ENCODE measurements at regions not wholly inside any gene's neighbourhood (a gene's known extent, or its start where the extent isn't known, plus 50 kb on each side); places are given as distances from the start of the nearest gene placed in this dataset.

DNA sequence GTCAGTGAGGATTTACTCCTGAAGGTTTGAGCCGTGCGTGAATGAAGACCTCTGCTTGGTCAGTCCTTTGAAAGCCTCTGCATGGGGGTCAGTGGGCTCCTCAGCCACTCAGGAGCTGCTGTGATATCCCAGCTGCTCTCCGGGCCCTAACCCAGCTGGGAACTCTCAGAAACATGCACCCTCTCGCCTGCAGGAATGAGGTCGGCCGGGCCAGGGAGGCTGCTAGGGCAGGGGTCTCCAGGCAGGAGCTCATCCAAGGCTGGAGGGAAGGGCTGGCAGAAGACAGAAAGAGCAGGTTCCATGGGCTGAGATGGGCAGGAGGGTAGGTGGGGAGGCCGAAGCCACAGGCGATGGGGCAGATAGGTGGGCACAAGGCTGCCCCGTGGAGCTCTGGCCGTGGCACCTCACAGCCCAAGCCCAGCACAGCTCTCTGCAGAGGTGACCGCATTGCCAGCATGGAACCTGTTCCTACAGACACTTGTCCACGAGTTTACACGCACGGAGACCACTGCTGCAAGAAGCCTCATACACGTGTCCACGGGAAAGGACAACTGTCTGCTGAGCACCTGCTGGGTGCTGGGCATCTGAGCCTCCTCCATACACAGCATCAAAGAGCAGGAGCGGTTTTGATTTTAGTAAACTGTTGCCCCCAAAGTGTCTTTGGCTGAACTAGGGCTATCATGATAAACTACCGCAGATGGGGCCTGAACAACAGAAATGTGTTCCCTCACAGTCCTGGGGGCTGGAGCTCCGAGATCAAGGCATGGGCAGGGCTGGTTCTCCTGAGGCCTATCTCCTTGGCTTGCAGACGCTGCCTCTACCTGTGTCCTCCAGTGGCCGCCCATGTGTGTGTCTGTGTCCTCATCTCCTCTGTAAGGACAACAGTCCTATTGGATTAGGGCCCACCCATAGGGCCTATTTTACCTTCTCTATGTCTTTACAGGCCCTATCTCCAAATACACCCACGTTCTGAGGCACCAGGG, 85.2 kb upstream of the ADAMTS2 start:
- CTCF ChIA-PET = no interaction called here
- Mint-ChIP-seq H3K4me3 (no peak overlapping the region), H3K9me3 (ENCODE audit: low read depth) (peaks cover 3% of the 10 kb centered on the region), H3K27me3 (no peaks in the 10 kb centered on the region), H3K27ac (no peak overlapping the region), H3K4me1 (no peaks in the 10 kb centered on the region), H3K36me3 (no peaks in the 10 kb centered on the region)
- DNase-seq (no peak), ATAC-seq (no peak)

DNA sequence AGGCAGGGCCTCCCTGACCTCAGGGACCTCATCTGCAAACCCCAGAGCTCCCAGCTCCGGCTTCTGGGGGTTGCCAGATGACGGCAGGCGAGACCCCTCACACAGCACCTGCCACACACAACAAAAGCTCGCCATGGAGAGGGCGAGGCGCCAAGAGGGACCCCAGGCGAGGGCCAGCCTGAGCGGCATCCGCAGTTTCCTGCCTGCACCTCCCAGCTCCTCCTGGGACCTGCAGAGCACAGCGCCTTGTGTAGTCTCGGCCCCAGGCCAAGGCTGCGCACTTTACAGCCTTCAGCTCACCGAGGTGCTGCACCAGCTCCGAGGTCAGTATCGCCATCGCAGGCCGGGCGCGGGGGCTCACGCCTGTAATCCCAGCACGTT, 82.4 kb upstream of the ADAMTS2 start:
- CTCF ChIA-PET = no interaction called here
- H3K4me1 Mint-ChIP-seq = no peaks in the 10 kb centered on the region
- no peak overlapping the region for H3K4me3 Mint-ChIP-seq
- no peaks in the 10 kb centered on the region for H3K36me3 Mint-ChIP-seq
- DNase-seq (no peak), ATAC-seq (no peak)
- no peaks in the 10 kb centered on the region for H3K9me3 Mint-ChIP-seq (ENCODE audit: low read depth)
- H3K27me3 Mint-ChIP-seq = no peaks in the 10 kb centered on the region
- no peak overlapping the region for H3K27ac Mint-ChIP-seq

DNA sequence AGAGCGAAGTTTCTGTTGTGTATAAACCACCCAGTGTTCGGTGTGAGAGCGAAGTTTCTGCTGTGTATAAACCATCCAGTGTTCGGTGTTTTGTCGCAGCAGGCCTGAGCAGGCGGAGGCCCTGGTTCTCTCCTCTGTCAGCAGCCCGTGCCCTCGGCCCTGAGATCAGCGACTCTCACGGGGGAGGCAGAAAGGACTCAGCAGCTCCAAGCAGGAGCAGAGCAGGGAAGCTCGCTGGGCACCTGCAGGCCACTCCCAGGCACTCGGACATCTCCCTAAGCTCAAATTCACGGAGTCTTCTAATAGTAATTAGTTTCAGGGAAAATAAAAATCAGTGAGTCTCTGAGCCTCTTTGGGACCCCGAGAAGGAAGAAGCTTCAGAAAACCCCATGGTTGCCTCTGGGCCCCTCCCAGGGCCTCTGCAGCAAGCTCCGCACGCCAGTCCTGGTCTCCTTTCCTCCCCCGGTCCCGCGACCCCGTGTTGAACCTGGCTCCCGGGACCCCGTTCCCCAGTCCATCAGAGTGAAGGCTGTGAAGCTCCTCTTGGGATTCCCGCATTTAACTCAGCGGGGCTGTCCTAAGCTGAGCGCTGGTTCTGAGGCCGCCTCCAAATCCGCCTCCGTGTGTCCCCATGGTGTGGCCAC, 81.9 kb upstream of the ADAMTS2 start:
- no peak for DNase-seq
- Mint-ChIP-seq H3K4me1 (no peaks in the 10 kb centered on the region), H3K27ac (no peak overlapping the region), H3K9me3 (ENCODE audit: low read depth) (no peaks in the 10 kb centered on the region), H3K36me3 (no peaks in the 10 kb centered on the region), H3K27me3 (no peaks in the 10 kb centered on the region), H3K4me3 (no peak overlapping the region)
- CTCF ChIA-PET = no interaction called here
- no peak for ATAC-seq

DNA sequence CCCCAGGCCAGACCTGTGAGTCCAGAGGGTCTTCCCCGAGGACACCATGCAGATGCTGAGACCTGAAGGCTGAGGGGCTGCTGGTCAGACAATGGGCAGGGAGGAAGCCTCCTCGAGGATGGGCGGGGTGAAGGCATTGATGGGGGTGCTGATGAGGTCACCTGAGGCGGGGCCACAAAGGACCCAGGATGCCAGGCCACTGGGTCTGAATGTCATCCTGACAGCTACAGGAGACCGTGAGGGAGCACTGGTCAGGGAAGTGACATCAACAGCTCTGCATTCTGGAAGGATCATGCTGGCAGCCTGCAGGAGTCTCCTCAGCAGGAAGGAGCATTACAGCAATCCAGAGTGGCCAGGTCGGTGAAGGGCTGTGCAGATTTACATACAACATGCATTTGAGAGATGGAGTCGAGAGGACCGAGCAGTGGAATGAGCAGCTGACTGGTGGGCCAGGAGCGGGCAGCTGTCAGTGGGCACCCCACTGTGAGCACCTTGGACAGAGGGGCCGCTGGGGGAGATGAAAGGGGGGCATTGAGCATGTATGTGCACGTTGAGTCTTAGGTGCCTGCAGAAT, 77.7 kb upstream of the ADAMTS2 start:
- Mint-ChIP-seq H3K27ac (no peak overlapping the region), H3K4me1 (no peaks in the 10 kb centered on the region)
- CTCF ChIA-PET = no interaction called here

DNA sequence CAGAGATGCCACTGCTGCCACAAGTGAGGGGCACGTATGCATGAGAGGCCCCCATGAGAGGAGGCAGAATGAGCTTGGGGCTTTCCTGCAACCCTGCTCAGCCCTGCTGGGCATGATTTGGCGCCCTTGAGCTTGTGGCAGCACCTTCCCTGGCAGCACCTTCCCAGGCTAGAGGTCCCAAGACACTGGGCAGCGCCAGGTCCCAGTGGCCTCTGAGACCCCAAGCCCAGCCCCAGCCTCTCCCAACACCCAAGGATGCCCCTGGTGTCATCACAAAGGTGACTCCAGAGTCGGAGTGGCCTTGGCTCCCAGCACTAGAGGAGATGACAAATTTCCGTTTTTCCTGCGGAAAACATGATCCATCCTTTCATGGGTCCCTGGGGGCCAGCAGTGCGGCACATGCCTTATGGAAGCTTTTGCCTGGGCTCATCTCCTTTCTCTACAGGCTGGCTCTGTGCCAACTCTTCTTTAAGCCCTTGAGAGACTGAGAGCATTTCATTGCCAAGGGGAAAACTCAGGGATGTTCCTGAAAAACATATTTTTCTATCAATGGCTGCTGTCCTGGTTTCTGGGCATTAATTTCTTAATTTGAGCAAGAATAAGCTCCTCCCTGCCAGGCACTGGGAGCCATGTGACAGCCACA, 77.1 kb upstream of the ADAMTS2 start:
- no peaks in the 10 kb centered on the region for H3K9me3 Mint-ChIP-seq (ENCODE audit: low read depth)
- no peaks in the 10 kb centered on the region for H3K27me3 Mint-ChIP-seq
- CTCF ChIA-PET = no interaction called here
- H3K27ac Mint-ChIP-seq = no peak overlapping the region
- no peaks in the 10 kb centered on the region for H3K36me3 Mint-ChIP-seq
- DNase-seq (no peak), ATAC-seq (no peak)
- no peaks in the 10 kb centered on the region for H3K4me1 Mint-ChIP-seq
- H3K4me3 Mint-ChIP-seq = no peak overlapping the region

More for the DNA sequence above, 77.7 kb upstream of the ADAMTS2 start:
- DNase-seq (no peak), ATAC-seq (no peak)
- Mint-ChIP-seq H3K36me3 (no peaks in the 10 kb centered on the region), H3K9me3 (ENCODE audit: low read depth) (no peaks in the 10 kb centered on the region), H3K27me3 (no peaks in the 10 kb centered on the region), H3K4me3 (no peak overlapping the region)

DNA sequence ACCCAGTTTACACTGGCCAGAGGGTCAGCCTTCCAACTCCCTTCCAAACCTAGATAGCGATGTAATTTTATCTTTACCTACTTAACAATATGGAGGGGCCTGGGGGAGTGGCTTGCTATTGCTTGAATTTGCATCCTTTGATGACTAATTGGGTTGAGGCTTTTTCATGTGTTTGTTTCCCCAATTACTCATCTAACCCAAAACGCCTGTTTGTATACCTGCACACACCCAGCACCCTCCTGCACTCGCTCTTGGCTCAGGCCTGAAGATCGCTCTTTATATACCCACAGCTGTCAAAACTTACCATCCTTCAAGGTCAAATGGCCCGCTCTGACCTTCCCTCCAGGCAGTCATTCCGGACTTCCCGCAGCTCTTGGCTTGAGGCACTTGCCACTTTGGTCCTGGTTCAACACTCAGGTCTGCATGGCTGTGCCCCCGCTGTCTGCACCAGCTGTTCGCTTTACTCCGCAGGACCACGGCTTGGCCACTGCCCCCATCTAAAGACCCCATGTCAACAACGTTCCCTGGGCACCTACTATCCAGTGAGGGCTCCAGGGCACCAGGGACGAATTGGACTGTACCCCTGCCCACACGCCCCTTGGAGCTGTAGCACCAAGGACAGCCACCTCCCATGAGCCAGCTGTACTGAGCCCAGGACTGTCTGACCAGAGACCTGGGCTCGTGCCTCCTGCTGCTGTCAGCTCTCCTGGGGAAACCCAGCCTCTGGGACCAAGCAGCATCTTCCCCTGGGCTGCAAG, 76.1 kb upstream of the ADAMTS2 start:
- no peaks in the 10 kb centered on the region for H3K9me3 Mint-ChIP-seq (ENCODE audit: low read depth)
- CTCF ChIA-PET = no interaction called here
- no peaks in the 10 kb centered on the region for H3K27me3 Mint-ChIP-seq
- H3K4me3 Mint-ChIP-seq = no peak overlapping the region
- DNase-seq = no peak
- H3K36me3 Mint-ChIP-seq = no peaks in the 10 kb centered on the region
- no peaks in the 10 kb centered on the region for H3K4me1 Mint-ChIP-seq
- no peak for ATAC-seq
- H3K27ac Mint-ChIP-seq = no peak overlapping the region

DNA sequence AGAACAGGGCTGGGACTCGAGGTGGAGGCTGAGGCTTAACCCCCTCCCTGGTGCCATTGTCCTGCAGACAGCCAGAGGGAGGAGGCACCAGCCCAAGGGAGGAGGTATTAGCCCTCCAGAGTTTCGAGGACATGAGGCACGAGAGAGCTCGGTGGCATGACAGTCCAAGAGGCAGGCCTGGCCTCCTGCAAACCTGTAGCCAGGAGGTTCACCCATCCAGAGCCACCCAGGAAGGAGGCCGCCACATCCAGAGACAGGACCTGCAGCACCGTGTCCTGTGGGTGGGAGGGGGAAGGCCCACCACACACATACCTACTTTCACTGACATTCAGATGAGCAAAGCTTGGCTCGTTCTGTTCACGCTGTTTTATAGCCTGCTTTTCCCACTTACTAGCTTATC, 75.2 kb upstream of the ADAMTS2 start:
- Mint-ChIP-seq H3K4me1 (no peaks in the 10 kb centered on the region), H3K27me3 (no peaks in the 10 kb centered on the region), H3K4me3 (no peak overlapping the region), H3K36me3 (no peaks in the 10 kb centered on the region), H3K27ac (no peak overlapping the region), H3K9me3 (ENCODE audit: low read depth) (no peaks in the 10 kb centered on the region)
- no peak for DNase-seq
- CTCF ChIA-PET = no interaction called here
- no peak for ATAC-seq

DNA sequence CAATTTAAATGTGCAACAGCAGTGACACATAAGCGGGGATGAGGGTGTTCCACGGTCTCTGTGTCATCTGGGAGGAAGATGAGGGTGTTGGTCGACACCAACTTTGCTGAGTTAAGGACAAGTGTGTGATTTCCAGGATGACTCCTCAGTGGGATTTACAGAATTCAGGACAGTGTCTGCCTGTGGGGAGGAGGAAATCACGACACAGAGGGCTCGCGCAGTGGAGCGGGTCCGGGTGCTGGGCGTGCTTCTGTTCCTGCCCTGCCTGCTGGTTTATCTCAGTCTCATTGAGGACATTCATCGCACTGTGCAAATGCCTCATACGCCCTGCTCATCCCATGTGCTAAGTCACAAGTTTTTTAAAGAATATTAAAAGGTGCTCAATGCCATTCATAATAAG, 73.7 kb upstream of the ADAMTS2 start:
- Mint-ChIP-seq H3K4me1 (no peaks in the 10 kb centered on the region), H3K4me3 (no peak overlapping the region), H3K9me3 (ENCODE audit: low read depth) (no peaks in the 10 kb centered on the region), H3K27me3 (no peaks in the 10 kb centered on the region), H3K27ac (no peak overlapping the region), H3K36me3 (no peaks in the 10 kb centered on the region)
- ATAC-seq = no peak
- CTCF ChIA-PET = no interaction called here
- no peak for DNase-seq

DNA sequence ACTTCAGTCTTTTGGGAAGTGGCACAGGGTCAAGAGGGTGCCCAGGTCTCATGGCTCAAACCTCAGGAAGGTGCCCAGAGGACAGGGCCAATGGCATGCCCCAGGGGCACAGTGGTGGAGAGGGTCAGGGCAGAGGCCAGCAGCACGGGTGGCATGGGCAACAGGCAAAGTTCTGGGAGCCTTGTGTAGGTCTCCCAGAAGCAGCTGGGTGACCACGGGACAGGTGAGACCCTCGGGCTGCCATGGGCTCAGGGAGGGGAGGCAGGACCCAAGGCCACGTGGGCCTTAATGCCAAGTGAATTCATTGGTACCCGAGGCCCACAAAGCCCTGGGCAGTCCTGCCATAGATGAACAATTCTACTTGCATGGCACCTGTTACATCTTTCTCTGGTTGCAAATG, 72.4 kb upstream of the ADAMTS2 start:
- H3K4me3 Mint-ChIP-seq = no peak overlapping the region
- no peaks in the 10 kb centered on the region for H3K9me3 Mint-ChIP-seq (ENCODE audit: low read depth)
- no peaks in the 10 kb centered on the region for H3K27me3 Mint-ChIP-seq
- DNase-seq (no peak), ATAC-seq (no peak)
- no peaks in the 10 kb centered on the region for H3K4me1 Mint-ChIP-seq
- no peaks in the 10 kb centered on the region for H3K36me3 Mint-ChIP-seq
- CTCF ChIA-PET = no interaction called here
- H3K27ac Mint-ChIP-seq = no peak overlapping the region

DNA sequence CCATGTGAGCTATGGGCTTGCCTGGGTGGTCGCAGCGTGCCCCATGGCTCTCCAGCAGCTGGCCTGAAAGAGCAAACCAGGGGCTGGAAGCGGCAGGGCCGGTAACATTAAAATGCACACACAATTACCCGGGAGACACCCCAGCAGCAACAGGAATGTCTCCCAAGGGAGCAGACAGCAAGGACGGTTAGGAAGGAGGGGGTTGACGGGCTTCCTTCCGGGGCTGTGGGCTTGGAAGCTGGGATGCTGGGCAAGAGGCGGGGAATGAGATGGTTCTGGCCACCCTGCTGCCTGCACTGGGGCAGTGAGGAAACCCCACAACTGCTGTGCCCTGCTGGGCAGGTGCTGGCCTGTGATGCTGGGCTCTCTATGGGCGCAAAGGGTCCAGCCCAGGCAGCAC, 71.8 kb upstream of the ADAMTS2 start:
- ATAC-seq (no peak), DNase-seq (no peak)
- Mint-ChIP-seq H3K4me3 (no peak overlapping the region), H3K27ac (no peak overlapping the region), H3K36me3 (no peaks in the 10 kb centered on the region), H3K27me3 (no peaks in the 10 kb centered on the region), H3K9me3 (ENCODE audit: low read depth) (no peaks in the 10 kb centered on the region), H3K4me1 (no peaks in the 10 kb centered on the region)
- CTCF ChIA-PET = no interaction called here

DNA sequence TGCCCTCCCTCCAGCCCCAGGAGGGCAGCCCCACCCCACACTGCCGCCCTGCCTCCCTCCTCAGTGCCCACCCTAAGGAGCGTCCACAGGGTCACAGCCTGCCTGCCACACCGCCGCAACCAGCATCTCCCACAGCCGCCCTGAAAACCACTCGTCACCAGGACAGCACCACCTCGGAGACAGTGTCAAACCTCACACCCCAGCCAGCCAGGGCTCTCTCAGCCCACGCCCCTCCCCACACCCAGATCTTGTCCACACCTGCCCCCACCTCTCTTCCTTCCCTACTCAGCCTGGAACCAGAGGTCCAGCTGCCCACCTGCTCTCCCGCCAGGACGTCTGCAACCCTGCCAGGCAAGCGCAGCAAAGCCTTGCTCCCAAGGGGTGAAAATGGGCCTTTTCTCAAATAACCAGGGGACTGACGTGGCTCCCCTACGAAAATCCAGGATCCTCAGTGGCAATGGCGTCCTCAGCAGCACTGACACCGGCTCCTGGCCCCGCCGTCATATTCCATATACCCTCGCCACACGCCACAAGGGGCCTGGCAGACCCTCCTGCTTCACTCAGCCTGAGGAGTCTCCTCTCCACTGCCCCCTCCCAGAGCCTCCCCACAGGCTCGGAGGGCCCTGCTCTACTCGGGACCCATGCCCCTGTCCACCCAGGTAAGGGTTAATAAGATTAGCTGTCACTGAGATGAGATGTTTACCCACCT, 71.0 kb upstream of the ADAMTS2 start:
- DNase-seq (peak; percentile 32), ATAC-seq (no peak)
- H3K27ac Mint-ChIP-seq = no peak overlapping the region
- no peaks in the 10 kb centered on the region for H3K9me3 Mint-ChIP-seq (ENCODE audit: low read depth)
- no peaks in the 10 kb centered on the region for H3K27me3 Mint-ChIP-seq
- CTCF ChIA-PET = no interaction called here
- H3K36me3 Mint-ChIP-seq = no peaks in the 10 kb centered on the region
- H3K4me1 Mint-ChIP-seq = no peaks in the 10 kb centered on the region
- H3K4me3 Mint-ChIP-seq = no peak overlapping the region

DNA sequence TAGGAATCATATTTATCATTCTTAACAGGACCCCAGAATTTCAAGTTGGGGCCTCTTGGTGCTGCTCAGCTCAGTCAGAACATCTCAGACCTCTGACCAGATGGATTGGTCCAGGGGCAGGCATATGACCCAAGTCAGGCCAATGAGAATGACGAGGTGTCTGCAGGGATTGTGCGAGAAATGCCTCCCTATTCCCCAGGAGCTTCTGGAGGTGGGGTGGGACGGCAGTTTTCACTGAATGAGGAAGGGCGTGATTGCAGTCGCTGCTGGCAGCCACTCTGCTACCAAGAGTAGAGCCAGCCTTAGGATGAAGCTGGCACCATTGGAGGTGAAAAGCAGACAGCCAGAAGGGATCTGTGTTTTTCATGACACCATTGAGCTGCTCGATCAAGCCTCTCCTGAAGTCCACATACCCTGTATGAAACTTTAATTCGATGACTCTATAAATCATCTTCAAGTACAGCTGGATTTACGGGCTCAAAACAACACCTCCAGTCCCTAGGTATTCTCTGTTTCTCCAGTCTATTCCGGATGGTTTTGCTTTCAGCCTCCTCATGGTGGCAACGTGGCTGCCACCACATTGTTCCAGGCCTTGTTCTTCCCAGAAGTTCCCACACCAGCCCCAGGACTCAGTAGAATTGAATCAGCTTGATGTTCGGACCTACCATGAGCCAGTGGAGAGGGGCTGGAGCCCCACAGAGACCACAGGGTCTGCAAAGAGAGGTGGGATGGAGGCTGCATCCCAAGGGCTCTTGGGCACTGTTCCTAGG, 70.2 kb upstream of the ADAMTS2 start:
- Mint-ChIP-seq H3K4me3 (no peak overlapping the region), H3K4me1 (no peaks in the 10 kb centered on the region), H3K27me3 (no peaks in the 10 kb centered on the region), H3K27ac (no peak overlapping the region), H3K9me3 (ENCODE audit: low read depth) (no peaks in the 10 kb centered on the region), H3K36me3 (no peaks in the 10 kb centered on the region)
- ATAC-seq (no peak), DNase-seq (peak; percentile 27)
- CTCF ChIA-PET = no interaction called here
